GM20000 (cell line): ENCODE measurements at regions not wholly inside any gene's neighbourhood (a gene's known extent, or its start where the extent isn't known, plus 50 kb on each side); places are given as distances from the start of the nearest gene placed in this dataset.

Experiments used
- DNase-seq: peaks from one replicate; pipeline ENCODE4 v3.0.0; 2012; ENCODE audit warnings: low spot score
- CTCF ChIP-seq: IDR thresholded peaks from 2 replicates; pipeline ENCODE4 v1.5.1; 2012; ENCODE audit warnings: mild to moderate bottlenecking, control low read depth; ENCODE audit errors: extremely low read depth, missing control alignments

- DNase-seq = no peak
- TF ChIP-seq CTCF = no peak
Observed at GRCh38 chr16:63690961-63691360, 1430.9 kb downstream of the CDH11 start.

GRCh38 chr16:63690267-63690666, 1431.6 kb downstream of the CDH11 start:
- DNase-seq = no peak
- no peak for TF ChIP-seq CTCF

GRCh38 chr16:63689068-63689467, 1432.8 kb downstream of the CDH11 start:
- no peak for TF ChIP-seq CTCF
- DNase-seq = no peak

GRCh38 chr16:63684149-63685101, 1437.4 kb downstream of the CDH11 start:
- no peak for TF ChIP-seq CTCF
- no peak for DNase-seq

GRCh38 chr16:63682844-63683243, 1439.0 kb downstream of the CDH11 start:
- no peak for DNase-seq

GRCh38 chr16:63672493-63672892, 1449.4 kb downstream of the CDH11 start:
- no peak for TF ChIP-seq CTCF

More at GRCh38 chr16:63682844-63683243, 1439.0 kb downstream of the CDH11 start:
- no peak for TF ChIP-seq CTCF

GRCh38 chr16:63663155-63663554, 1458.7 kb downstream of the CDH11 start:
- no peak for TF ChIP-seq CTCF
- DNase-seq = no peak

More at GRCh38 chr16:63672493-63672892, 1449.4 kb downstream of the CDH11 start:
- DNase-seq = no peak
